WTC11 (cell line): ENCODE measurements at regions not wholly inside any gene's neighbourhood (a gene's known extent, or its start where the extent isn't known, plus 50 kb on each side); places are given as distances from the start of the nearest gene placed in this dataset.

Experiments
- ATAC-seq: fragments of 200-7000 bp; cut with Tn5 transposase; 2 replicates; pipeline ENCODE4 v1.10.0; 2021; ENCODE audit warnings: mild to moderate bottlenecking, moderate library complexity
- CTCF ChIA-PET: fragments of 300-600 bp; sonication (Branson Sonifier 250); formaldehyde crosslinking; loops from one replicate; lab custom pipeline; 2021; ENCODE audit warnings: antibody characterized with exemption; lab: Charles Lee
- POLR2A ChIA-PET: fragments of 350-600 bp; sonication (Branson Sonifier 250); formaldehyde crosslinking; loops from one replicate; lab custom pipeline; 2021; ENCODE audit warnings: antibody characterized with exemption; lab: Charles Lee
- DNase-seq: peaks from one replicate; pipeline ENCODE4 v3.0.0; 2021; ENCODE audit warnings: low spot score
- H3K27ac Mint-ChIP-seq: 2 replicates; pipeline ENCODE4 v1.8.0; 2021; ENCODE audit warnings: mixed read lengths
- H3K27me3 Mint-ChIP-seq: 2 replicates; pipeline ENCODE4 v1.8.0; 2021; ENCODE audit warnings: low read depth, mild to moderate bottlenecking, moderate library complexity, mixed read lengths
- H3K36me3 Mint-ChIP-seq: 2 replicates; pipeline ENCODE4 v1.8.0; 2021; ENCODE audit warnings: mixed read lengths
- H3K4me1 Mint-ChIP-seq: 2 replicates; pipeline ENCODE4 v1.8.0; 2022; ENCODE audit warnings: mixed read lengths
- H3K4me3 Mint-ChIP-seq: 2 replicates; pipeline ENCODE4 v1.8.0; 2021; ENCODE audit warnings: mild to moderate bottlenecking, moderate library complexity, mixed read lengths
- H3K9me3 Mint-ChIP-seq: 2 replicates; pipeline ENCODE4 v1.8.0; 2021; ENCODE audit warnings: mixed read lengths
- CREM ChIP-seq: sonication (generic); formaldehyde crosslinking; IDR thresholded peaks from 2 replicates; pipeline ENCODE4 v1.8.1; 2022; ENCODE audit warnings: mild to moderate bottlenecking, missing genetic modification reagents, moderate library complexity
- IRF2 ChIP-seq: sonication (generic); formaldehyde crosslinking; IDR thresholded peaks from 2 replicates; pipeline ENCODE4 v1.8.0; 2022; ENCODE audit warnings: low read depth, missing genetic modification reagents, borderline replicate concordance
- JUN ChIP-seq: sonication (generic); formaldehyde crosslinking; IDR thresholded peaks from 2 replicates; pipeline ENCODE4 v1.8.0; 2023; ENCODE audit warnings: mild to moderate bottlenecking, missing genetic modification reagents
- MLX ChIP-seq: sonication (generic); formaldehyde crosslinking; IDR thresholded peaks from 2 replicates; pipeline ENCODE4 v1.8.1; 2023; ENCODE audit warnings: mild to moderate bottlenecking, missing genetic modification reagents, moderate library complexity
- PRDM15 ChIP-seq: sonication (generic); formaldehyde crosslinking; IDR thresholded peaks from 2 replicates; pipeline ENCODE4 v1.8.0; 2022; ENCODE audit warnings: missing genetic modification reagents
- TEAD1 ChIP-seq: sonication (generic); formaldehyde crosslinking; IDR thresholded peaks from 2 replicates; pipeline ENCODE4 v1.8.0; 2022; ENCODE audit warnings: mild to moderate bottlenecking, missing genetic modification reagents
- TEAD4 ChIP-seq: sonication (generic); formaldehyde crosslinking; IDR thresholded peaks from 2 replicates; pipeline ENCODE4 v1.8.0; 2022; ENCODE audit warnings: mild to moderate bottlenecking, missing genetic modification reagents
- TP53 ChIP-seq: sonication (generic); formaldehyde crosslinking; IDR thresholded peaks from 2 replicates; pipeline ENCODE4 v1.8.1; 2023; ENCODE audit warnings: mild to moderate bottlenecking, missing genetic modification reagents
- USF1 ChIP-seq: sonication (generic); formaldehyde crosslinking; IDR thresholded peaks from 2 replicates; pipeline ENCODE4 v1.8.0; 2022; ENCODE audit warnings: mild to moderate bottlenecking, missing genetic modification reagents
- ZNF138 ChIP-seq: sonication (generic); formaldehyde crosslinking; conservative IDR thresholded peaks from 2 replicates; pipeline ENCODE4 v1.8.1; 2022; ENCODE audit warnings: mild to moderate bottlenecking, moderate library complexity, missing genetic modification reagents
- ZNF423 ChIP-seq: fragments of 250-450 bp; sonication (Bioruptor Pico); IDR thresholded peaks from 2 replicates; pipeline ENCODE4 v2.1.2; 2022; ENCODE audit warnings: mild to moderate bottlenecking, moderate library complexity
- TF ChIP-seq, protein P1 (sequence below): sonication (generic); formaldehyde crosslinking; conservative IDR thresholded peaks from 2 replicates; pipeline ENCODE4 v1.8.1; 2022; ENCODE audit warnings: mild to moderate bottlenecking, missing genetic modification reagents
- TF ChIP-seq, protein P2 (sequence below): sonication (generic); formaldehyde crosslinking; IDR thresholded peaks from 2 replicates; pipeline ENCODE4 v1.8.1; 2022; ENCODE audit warnings: missing genetic modification reagents, borderline replicate concordance
- TF ChIP-seq, protein P3 (sequence below): sonication (generic); formaldehyde crosslinking; IDR thresholded peaks from 2 replicates; pipeline ENCODE4 v1.8.1; 2022; ENCODE audit warnings: low read depth, missing genetic modification reagents, borderline replicate concordance
- TF ChIP-seq, protein P4 (sequence below): sonication (generic); formaldehyde crosslinking; IDR thresholded peaks from 2 replicates; pipeline ENCODE4 v1.8.0; 2023; ENCODE audit warnings: missing genetic modification reagents, mild to moderate bottlenecking, borderline replicate concordance

DNA sequence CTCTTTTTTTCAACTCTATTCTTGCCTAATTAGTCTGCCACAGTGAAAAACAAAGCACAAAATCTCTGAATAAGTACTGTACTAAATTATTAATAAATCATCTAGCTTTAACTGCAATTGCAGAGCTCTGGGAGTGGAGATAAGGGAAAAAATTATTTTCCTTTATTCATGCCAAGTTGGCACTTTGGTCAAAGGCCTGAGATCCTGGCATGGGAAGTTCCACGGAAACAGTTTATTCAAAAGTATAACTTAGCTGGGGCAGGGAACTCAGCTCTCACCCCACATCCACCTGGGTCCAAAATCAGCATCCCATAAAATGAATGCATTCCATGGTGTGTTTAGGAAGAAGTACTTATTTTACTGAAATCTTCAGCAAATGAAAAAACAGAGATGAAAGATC, 185.2 kb upstream of the APCDD1 start:
- Mint-ChIP-seq H3K36me3 (no peaks in the 10 kb centered on the region), H3K27me3 (no peaks in the 10 kb centered on the region; the same call in 1 of the 2 replicates), H3K9me3 (no peaks in the 10 kb centered on the region), H3K4me1 (no peaks in the 10 kb centered on the region), H3K4me3 (no peak overlapping the region), H3K27ac (no peak overlapping the region)
- no peak for DNase-seq
- POLR2A ChIA-PET, result no interaction called here
- no peak for ATAC-seq
- CTCF ChIA-PET, result no interaction called here
- no peak for TF ChIP-seq TP53

GRCh38 chr18:10270151-10270571, 184.3 kb upstream of the APCDD1 start:
- no peak for ATAC-seq
- no peak overlapping the region for H3K27ac Mint-ChIP-seq

DNA sequence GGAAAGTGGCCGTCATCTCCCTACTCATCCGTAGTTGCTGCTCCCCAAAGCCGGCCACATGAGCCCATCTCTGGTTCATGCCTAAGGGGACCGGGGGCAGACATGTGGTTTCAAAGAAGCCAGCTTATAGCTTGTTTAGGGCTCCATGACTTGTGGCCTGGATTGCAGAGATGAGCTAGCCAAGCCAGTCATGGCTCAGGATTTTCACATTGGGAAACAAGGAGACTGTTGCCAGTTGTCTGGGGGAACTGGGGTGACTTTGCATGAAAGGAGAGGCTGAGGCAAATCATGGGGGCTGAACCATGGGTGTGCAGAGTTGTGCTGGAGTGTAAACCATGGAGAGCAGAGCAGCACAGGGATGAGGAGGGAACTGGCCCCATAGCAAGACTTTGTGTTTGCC, 183.0 kb upstream of the APCDD1 start:
- no peak for DNase-seq
- ChIA-PET CTCF (no interaction called here), POLR2A (no interaction called here)
- no peaks in the 10 kb centered on the region for H3K36me3 Mint-ChIP-seq
- H3K27ac Mint-ChIP-seq, result no peak overlapping the region
- ATAC-seq, result no peak
- no peaks in the 10 kb centered on the region for H3K9me3 Mint-ChIP-seq
- TF ChIP-seq JUN, result no peak
- TF ChIP-seq IRF2 (CRISPR knock-in tag), result no peak
- TF ChIP-seq, protein P1, sequence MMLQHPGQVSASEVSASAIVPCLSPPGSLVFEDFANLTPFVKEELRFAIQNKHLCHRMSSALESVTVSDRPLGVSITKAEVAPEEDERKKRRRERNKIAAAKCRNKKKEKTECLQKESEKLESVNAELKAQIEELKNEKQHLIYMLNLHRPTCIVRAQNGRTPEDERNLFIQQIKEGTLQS (CRISPR knock-in tag), result no peak
- no peak overlapping the region for H3K4me3 Mint-ChIP-seq
- H3K4me1 Mint-ChIP-seq, result no peaks in the 10 kb centered on the region
- no peaks in the 10 kb centered on the region; the same call in 1 of the 2 replicates for H3K27me3 Mint-ChIP-seq

More at GRCh38 chr18:10270151-10270571, 184.3 kb upstream of the APCDD1 start:
- H3K4me3 Mint-ChIP-seq, result no peak overlapping the region
- no peaks in the 10 kb centered on the region for H3K36me3 Mint-ChIP-seq
- no peak for DNase-seq
- H3K9me3 Mint-ChIP-seq, result no peaks in the 10 kb centered on the region
- H3K27me3 Mint-ChIP-seq, result no peaks in the 10 kb centered on the region; the same call in 1 of the 2 replicates
- no peaks in the 10 kb centered on the region for H3K4me1 Mint-ChIP-seq
- POLR2A ChIA-PET, result no interaction called here
- CTCF ChIA-PET, result no interaction called here
- no peak for TF ChIP-seq ZNF138 (CRISPR knock-in tag)
- TF ChIP-seq, protein P2, sequence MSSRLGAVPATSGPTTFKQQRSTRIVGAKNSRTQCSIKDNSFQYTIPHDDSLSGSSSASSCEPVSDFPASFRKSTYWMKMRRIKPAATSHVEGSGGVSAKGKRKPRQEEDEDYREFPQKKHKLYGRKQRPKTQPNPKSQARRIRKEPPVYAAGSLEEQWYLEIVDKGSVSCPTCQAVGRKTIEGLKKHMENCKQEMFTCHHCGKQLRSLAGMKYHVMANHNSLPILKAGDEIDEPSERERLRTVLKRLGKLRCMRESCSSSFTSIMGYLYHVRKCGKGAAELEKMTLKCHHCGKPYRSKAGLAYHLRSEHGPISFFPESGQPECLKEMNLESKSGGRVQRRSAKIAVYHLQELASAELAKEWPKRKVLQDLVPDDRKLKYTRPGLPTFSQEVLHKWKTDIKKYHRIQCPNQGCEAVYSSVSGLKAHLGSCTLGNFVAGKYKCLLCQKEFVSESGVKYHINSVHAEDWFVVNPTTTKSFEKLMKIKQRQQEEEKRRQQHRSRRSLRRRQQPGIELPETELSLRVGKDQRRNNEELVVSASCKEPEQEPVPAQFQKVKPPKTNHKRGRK (CRISPR knock-in tag), result no peak

DNA sequence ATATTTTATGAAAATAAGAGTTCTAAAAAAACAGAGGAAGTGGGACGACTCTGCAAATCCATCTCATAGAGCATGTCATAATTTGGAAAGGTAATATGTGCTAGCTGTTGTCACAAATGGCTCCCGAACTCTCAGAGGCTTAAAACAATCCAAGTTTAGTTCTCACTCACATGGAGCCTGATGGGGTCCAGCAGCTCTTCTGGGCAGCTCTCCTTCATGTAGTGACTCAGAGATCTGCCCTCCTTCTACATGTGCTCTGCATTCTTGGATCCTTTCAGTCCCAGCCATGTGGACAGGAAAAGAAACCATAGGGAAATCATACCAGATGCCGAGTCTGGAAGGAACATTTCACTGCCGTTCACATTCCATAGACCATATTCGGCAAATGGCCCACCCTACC, 180.1 kb upstream of the APCDD1 start:
- no peak for ATAC-seq
- ChIA-PET CTCF (interaction anchor here (1.3 kb wide), 1 partner anchor 9 kb away, joined by 3 read pairs; no protein-coding TSS in a partner anchor), POLR2A (no interaction called here)
- no peaks in the 10 kb centered on the region; the same call in 1 of the 2 replicates for H3K27me3 Mint-ChIP-seq
- H3K27ac Mint-ChIP-seq, result no peak overlapping the region
- no peak for DNase-seq
- no peaks in the 10 kb centered on the region for H3K36me3 Mint-ChIP-seq
- H3K4me3 Mint-ChIP-seq, result no peak overlapping the region
- H3K4me1 Mint-ChIP-seq, result no peaks in the 10 kb centered on the region
- no peaks in the 10 kb centered on the region for H3K9me3 Mint-ChIP-seq
- TF ChIP-seq, protein P3, sequence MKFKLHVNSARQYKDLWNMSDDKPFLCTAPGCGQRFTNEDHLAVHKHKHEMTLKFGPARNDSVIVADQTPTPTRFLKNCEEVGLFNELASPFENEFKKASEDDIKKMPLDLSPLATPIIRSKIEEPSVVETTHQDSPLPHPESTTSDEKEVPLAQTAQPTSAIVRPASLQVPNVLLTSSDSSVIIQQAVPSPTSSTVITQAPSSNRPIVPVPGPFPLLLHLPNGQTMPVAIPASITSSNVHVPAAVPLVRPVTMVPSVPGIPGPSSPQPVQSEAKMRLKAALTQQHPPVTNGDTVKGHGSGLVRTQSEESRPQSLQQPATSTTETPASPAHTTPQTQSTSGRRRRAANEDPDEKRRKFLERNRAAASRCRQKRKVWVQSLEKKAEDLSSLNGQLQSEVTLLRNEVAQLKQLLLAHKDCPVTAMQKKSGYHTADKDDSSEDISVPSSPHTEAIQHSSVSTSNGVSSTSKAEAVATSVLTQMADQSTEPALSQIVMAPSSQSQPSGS, result no peak
- TF ChIP-seq MLX (CRISPR knock-in tag) (no peak), PRDM15 (no peak), TEAD4 (CRISPR knock-in tag) (no peak), ZNF423 (no peak), CREM (CRISPR knock-in tag) (no peak), USF1 (CRISPR knock-in tag) (no peak), TEAD1 (CRISPR knock-in tag) (no peak)
- TF ChIP-seq, protein P4, sequence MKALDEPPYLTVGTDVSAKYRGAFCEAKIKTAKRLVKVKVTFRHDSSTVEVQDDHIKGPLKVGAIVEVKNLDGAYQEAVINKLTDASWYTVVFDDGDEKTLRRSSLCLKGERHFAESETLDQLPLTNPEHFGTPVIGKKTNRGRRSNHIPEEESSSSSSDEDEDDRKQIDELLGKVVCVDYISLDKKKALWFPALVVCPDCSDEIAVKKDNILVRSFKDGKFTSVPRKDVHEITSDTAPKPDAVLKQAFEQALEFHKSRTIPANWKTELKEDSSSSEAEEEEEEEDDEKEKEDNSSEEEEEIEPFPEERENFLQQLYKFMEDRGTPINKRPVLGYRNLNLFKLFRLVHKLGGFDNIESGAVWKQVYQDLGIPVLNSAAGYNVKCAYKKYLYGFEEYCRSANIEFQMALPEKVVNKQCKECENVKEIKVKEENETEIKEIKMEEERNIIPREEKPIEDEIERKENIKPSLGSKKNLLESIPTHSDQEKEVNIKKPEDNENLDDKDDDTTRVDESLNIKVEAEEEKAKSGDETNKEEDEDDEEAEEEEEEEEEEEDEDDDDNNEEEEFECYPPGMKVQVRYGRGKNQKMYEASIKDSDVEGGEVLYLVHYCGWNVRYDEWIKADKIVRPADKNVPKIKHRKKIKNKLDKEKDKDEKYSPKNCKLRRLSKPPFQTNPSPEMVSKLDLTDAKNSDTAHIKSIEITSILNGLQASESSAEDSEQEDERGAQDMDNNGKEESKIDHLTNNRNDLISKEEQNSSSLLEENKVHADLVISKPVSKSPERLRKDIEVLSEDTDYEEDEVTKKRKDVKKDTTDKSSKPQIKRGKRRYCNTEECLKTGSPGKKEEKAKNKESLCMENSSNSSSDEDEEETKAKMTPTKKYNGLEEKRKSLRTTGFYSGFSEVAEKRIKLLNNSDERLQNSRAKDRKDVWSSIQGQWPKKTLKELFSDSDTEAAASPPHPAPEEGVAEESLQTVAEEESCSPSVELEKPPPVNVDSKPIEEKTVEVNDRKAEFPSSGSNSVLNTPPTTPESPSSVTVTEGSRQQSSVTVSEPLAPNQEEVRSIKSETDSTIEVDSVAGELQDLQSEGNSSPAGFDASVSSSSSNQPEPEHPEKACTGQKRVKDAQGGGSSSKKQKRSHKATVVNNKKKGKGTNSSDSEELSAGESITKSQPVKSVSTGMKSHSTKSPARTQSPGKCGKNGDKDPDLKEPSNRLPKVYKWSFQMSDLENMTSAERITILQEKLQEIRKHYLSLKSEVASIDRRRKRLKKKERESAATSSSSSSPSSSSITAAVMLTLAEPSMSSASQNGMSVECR, result no peak
- TF ChIP-seq, protein P1 (CRISPR knock-in tag), result no peak
